CD4-positive, alpha-beta T cell treated with Interleukin-12 subunit alpha and Interleukin-12 subunit beta, for 1 hour (primary cell): ENCODE measurements at regions not wholly inside any gene's neighbourhood (a gene's known extent, or its start where the extent isn't known, plus 50 kb on each side); places are given as distances from the start of the nearest gene placed in this dataset.
A peak's percentile ranks its signal among the peaks of the same experiment; 100 is the strongest.
"Not testable (repeated sequence)": the region's sequence is repeated elsewhere in the genome, so short reads cannot be mapped to it uniquely, and the experiment has no call there.

ENCODE experiments used
- DNase-seq: peaks from one replicate; pipeline ENCODE4 v3.0.0-alpha.2; 2020

DNA sequence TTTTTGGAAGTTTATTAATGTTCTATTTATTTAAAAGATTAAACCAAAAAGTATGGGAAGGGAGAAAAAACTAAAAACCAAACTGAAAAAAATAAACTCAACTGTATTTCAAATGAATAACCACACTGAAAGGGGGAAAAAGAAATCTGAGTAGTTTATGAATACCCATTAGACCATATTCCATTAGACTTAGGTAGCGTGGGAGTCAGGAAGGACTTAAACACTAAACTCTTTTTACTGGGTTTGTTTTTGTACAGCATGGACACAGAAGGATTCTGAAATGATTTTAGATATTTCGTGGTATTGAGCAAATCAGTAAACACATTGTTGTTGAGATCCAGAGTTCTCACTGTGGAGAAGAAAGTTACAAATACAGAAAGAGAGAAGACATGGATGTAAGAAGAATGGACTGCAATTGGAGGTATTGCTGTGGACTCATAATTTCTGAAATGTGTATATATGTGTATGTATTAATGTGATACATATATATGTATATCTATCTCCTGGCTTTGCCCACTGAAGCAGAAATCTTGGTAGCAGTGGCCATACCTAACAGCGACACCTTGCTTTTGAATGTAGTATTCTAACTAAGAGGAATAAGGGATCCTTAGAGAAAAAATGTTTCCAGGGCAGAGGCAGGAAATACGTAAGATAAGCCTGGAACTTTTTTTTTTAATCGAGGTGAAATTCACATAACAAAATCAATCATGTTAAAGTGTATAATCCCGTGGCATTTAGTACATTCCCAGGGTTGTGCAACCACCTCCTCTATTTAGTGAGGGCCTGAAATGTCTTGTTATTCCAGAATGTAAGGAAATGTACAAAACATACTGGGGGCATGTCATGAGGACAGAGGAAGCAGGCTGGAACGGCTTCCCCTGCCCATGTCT, 228.8 kb downstream of the SMARCA2 start:
- no peak for DNase-seq

DNA sequence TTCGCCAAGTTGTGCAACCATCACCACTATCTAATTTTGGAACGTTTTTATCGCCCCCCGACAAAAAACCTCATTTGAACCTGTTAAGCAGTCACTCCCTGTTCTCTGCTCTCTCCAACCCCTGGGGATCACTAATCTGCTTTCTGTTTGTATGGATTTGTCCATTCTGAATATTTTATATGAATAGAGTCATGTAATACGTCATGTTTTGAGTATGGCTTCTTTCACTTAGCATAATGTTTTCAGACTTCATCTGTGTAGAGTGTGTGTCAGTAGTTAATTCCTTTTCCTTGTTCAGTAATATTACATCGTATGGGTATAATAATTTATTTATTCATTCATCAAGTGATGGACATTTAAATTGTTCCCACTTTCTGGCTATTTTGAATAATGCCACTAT, 232.2 kb downstream of the SMARCA2 start:
- no peak for DNase-seq

GRCh38 chr9:2248768-2249265, 233.7 kb downstream of the SMARCA2 start:
- DNase-seq: no peak

DNA sequence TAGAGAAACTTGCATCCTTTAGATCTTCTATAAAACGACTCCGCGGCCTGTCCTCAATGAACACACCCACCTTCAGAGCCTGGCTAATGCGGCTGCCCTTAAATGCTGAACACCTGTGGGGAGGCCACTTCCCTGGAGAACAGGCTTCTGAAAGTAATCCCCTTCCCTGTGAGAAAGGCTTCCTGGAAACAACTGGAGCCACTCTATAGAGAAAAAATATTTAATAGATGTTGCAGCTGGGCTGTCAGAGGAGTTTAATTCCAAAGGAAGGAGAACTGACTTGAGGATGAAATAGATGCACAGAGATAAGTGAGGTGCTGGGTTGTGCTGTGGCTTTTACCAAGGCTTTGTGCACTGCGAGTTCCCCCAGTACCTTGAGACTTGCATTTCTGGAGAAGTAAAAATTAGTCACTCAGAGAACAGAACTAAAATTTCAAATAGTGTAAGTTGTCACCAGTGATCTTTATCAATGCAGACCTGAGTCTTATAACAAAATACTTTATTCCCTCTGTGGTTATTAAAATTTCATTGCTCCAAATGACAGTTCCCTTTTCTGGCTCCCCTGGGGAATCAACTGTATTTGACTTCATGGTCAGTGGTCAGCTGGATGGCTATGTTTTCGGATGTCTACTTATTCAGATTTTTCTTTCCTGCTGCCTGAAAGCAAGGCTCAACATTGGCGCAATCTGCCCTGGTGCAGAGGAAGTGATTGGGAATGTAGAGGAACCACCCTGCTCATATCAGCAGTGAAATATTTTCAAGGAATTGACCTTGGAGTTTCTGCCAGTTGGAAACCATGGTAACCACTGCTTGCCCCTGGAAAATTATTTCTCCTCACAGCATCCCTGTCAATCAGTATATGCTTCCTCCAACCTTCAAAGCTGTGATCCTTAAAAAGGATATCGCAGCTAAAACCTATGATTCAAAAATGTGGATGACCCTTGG, 238.8 kb downstream of the SMARCA2 start:
- no peak for DNase-seq

GRCh38 chr9:2255128-2255527, 240.0 kb downstream of the SMARCA2 start:
- DNase-seq: no peak

DNA sequence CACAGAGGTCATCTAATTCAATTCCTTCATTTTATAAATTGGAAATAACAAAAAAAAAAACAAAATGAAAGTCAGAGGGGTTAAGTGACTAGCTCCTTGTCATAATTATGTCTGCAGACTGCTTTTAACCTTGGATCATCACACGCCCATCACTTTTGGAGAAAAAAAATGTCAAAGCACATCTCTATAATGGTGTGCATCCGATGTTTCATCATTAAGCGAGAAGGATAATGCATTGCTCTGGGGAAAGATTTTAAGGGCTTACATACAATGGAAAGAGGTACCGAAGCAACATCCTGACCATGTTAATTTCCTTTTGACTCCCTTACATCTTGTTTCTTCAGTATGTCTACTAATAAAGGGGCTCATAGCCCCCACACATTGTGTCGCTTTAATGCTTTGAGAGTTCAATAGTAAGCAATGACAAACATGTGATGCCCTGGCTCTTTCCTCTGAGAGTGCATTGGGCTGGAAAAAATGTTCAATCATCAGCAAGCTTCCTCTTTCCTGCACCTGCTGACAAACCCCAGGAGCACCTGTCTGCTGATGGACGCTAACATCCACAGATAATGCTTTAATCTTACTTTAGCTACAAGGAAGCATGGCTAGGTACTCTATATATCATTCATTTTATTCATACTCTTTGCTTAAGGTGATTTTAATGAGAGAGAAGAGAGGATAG, 242.2 kb downstream of the SMARCA2 start:
- no peak for DNase-seq

GRCh38 chr9:2260417-2261306, 245.5 kb downstream of the SMARCA2 start:
- DNase-seq: no peak

DNA sequence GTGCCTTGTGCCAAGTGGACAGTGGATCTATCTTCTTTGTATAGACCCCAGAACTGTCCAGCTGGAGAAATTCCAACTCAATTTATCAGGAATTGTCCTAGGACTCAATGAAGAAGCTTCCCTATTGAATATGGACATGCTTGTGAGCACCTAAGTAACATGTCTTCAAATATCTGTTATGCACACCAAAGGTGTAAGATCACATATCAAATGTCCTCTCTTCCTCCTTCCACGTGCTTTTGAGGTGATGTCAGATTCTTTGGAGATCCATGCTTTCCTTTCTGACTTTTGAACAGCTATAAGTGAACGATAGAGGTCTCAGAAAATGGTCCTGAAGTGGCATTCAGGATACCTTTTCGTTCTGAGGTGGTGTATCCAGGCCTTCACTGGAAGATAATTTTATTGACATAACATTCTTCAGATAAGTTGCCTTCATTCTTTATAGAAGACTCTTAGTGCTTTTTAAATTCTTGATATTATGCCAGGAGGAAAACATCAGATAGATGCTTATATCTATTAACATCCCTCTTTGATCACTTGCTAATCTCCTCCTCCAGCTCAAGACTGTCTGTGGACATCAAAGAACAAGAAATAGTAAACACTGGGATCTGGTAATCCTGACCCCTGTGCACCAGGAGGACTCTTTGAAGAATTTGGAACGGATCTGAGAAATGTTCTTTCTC, 246.4 kb downstream of the SMARCA2 start:
- DNase-seq: no peak

- DNase-seq: no peak
Measured at GRCh38 chr9:2262386-2263071, 247.4 kb downstream of the SMARCA2 start.

GRCh38 chr9:2263111-2263510, 248.0 kb downstream of the SMARCA2 start:
- no peak for DNase-seq

DNA sequence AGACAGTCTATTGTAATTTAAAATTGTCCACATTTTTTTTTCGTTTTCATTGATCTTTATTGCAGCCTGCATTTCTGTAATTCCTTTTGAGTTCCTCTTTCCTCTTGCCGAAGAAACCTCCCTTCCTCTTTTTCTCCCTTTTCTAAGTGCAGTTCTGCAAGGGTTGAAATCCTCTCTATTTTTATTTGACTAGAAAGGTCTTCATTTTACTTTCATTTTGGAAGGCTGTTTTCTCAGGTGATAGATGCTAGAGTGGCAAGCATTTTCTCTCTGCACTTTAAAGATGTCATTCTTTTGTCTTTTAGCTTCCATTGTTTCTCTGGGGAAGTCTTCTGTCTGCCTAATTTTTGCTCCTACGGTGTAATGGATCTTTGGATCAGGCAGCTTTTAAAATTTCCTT, 248.5 kb downstream of the SMARCA2 start:
- DNase-seq: no peak

- no peak for DNase-seq
Measured at GRCh38 chr9:2264081-2264480, 248.9 kb downstream of the SMARCA2 start.

DNA sequence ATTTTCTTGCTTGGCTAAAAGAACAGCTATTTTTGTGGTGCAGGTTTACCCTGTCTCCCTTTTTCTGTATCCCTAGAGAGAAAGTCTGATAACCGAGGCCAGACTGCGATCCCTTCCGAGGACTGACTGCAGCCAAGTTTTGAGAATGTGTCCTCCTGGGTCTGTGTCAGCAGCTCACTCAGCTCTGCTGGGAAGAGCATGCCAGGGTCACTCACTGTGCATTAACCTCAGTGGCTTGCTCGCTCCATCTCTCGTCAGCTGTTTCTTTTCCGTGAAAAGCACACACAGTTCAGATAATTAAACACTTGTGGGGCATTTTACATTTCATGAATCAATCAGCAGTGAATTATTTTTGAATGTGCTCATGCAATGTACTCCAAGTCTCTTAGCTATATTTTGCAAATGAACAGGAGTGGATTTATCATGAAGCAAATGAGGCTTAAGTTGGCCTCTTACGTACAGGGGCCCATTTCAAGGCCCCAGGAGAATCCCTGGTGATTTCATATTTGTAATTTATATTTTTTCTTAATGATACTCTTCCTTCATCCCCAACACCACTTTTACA, 252.1 kb downstream of the SMARCA2 start:
- DNase-seq: no peak

DNA sequence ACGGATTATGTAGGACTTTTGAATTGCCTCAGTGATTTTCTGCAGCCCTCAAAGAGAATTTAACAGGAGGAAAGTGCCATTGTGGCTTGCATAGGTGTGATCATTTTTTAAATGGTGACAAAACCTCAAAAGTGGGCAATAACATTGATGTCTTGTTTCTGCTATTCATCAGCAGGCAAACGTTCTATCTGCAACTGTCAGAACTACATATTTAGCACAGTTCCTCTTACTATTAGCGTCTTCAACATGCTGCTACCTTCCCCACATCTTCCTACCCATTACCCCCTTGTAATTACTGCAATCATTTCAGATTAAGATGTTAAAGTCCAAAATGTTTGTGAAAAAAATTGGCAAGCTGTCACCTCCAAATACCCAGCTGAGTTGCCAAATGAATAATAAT, 254.6 kb downstream of the SMARCA2 start:
- DNase-seq: no peak

DNA sequence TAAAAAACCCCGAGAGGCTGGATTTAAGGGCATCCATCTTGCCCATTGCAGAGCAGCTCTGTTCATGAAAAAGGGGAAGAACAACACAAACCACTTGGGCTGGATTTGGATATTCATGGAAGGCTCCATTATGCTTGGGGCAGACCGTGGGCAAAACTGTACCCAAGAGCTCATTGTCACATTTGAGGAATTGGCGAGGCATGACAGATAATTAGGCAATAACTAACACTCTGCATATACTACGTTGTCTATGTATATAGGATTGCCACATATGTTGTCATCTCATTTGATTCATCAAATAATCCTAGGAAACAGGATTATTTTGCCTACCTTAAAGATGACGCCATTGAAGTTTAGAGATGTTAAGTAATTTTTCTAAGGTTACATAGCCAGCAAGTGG, 255.4 kb downstream of the SMARCA2 start:
- DNase-seq: no peak

- DNase-seq: peak; percentile 6
Measured at GRCh38 chr9:2271426-2271825, 256.3 kb downstream of the SMARCA2 start.

DNA sequence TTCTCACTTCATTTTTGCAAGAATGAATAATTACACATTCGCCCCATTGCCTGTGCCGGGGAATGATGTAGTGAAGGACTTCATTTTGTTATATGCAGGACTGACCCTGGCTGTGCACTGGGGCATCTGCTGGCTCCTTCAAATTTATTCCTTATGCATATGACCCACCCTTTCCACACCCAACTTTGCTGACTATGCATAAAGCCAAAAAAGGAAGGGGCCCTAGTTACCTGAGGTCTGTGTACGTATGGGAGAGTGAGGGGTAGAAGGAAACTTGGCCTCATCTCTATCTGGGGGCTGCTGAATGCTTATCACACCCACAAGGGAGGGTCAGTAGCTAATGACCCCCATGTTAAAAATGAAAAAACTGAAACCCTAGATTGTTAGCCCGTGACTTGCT, 259.6 kb downstream of the SMARCA2 start:
- DNase-seq: no peak

DNA sequence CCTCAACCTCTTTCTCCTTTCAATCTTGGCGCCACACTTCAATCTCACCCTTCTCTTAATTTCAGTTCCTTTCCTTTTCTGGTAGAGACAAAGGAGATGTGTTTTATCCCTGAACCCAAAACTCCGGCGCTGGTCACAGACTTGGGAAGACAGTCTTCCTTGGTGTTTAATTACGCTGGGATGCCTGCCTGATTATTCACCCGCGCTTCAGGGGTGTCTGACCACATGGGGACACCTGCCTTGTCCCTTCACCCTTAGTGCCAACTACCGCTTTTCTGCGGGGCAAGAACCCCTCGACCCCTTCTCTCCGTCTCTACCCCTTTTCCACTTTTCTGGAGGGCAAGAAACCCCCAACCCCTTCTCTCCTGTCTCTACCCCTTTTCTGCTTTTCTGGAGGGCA, 261.1 kb downstream of the SMARCA2 start:
- DNase-seq: no peak

DNA sequence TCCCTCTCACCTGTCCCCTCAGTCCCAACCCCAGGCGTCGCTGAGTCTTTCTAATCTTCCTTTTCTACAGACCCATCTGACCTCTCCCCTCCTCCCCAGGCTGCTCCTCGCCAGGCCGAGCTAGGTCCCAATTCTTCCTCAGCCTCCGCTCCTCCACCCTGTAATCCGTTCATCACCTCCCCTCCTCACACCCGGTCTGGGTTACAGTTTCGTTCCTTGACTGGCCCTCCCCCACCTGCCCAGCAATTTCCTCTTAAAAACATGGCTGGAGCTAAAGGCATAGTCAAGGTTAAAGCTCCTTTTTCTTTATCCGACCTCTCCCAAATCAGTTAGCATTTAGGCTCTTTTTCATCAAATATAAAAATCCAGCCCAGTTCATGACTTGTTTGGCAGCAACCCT, 262.0 kb downstream of the SMARCA2 start:
- not testable (repeated sequence) for DNase-seq

GRCh38 chr9:2277644-2278043, 262.5 kb downstream of the SMARCA2 start:
- DNase-seq: not testable (repeated sequence)
